ENCODE measurements at regions not wholly inside any gene's neighbourhood (a gene's known extent, or its start where the extent isn't known, plus 50 kb on each side); places are given as distances from the start of the nearest gene placed in this dataset.

DNA sequence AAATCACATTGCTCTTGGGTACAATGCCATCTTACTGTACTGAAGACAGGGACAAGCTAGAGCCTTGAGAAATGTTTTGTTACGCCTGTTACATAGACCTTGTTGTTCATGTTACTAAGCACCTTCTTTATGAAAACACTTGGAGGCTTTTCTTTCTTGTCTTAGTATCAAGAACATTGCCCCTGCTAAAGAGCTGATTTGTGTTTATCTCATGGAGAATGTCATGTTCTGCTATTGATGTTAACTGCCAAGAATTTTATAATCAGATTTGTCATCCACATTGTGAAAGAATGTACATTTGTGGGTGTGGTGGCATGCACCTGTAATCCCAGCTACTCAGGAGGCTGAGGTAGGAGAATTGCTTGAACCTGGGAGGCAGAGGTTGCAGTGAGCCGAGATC, 431.3 kb upstream of the MDFIC2 start:
- TF ChIP-seq CTCF (conservative IDR thresholded peaks at IDR 0.05 in 1 of 2, IDR thresholded peaks at IDR 0.05 in 1 of 2; ENCODE audit: extremely low read depth in 1 of 2, insufficient read depth in 1 of 2, low read depth in 1 of 2, low read length in 2 of 2) (no peak), EZH2 (IDR thresholded peaks at IDR 0.05; ENCODE audit: borderline replicate concordance, low read length) (no peak)

Measured in mammary epithelial cell (primary cell).